ENCODE measurements at regions not wholly inside any gene's neighbourhood (a gene's known extent, or its start where the extent isn't known, plus 50 kb on each side); places are given as distances from the start of the nearest gene placed in this dataset.

DNA sequence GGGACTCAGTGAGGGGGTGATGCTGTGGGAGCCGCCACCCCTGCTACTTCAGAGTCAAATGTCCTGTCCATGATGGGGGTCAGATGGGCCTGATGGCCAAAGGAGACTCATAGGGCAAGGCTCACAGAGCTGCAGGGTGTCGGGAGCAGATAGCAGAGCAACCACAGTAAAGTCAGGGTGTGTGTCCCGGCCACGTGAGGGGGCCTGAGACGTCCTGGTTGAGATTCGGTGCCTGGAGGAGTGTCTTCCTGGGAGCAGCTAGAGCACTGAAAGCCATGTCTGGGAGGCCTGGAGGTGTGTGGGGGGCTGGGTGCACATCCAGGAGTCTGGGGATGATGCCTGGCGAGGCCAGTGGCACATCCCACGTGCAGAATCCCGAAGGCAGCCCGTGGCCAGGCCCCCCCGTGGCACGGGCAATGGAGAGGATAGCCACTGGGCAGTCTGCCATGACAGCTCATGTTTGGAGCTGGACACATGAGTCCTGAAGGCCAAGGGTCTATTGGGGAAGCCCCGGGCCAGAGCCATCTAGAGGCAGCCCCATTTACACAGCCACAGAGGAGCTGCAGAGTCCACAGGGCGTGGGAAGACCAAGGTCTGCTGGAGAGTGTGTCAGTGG lies 308.0 kb upstream of the SFSWAP start:
- H3K9ac ChIP-seq (ENCODE audit: insufficient read depth in 1 of 2, low read length in 2 of 2) = no peak overlapping the region
- H3K36me3 ChIP-seq (ENCODE audit: control insufficient read depth in 4 of 4, insufficient read depth in 4 of 4, low read length in 4 of 4) = no peaks in the 10 kb centered on the region
- DNase-seq (no peak), ATAC-seq (ENCODE audit: insufficient read depth, low FRiP score) (no peak)
- TF ChIP-seq, protein P1, sequence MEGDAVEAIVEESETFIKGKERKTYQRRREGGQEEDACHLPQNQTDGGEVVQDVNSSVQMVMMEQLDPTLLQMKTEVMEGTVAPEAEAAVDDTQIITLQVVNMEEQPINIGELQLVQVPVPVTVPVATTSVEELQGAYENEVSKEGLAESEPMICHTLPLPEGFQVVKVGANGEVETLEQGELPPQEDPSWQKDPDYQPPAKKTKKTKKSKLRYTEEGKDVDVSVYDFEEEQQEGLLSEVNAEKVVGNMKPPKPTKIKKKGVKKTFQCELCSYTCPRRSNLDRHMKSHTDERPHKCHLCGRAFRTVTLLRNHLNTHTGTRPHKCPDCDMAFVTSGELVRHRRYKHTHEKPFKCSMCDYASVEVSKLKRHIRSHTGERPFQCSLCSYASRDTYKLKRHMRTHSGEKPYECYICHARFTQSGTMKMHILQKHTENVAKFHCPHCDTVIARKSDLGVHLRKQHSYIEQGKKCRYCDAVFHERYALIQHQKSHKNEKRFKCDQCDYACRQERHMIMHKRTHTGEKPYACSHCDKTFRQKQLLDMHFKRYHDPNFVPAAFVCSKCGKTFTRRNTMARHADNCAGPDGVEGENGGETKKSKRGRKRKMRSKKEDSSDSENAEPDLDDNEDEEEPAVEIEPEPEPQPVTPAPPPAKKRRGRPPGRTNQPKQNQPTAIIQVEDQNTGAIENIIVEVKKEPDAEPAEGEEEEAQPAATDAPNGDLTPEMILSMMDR (IDR thresholded peaks at IDR 0.05; ENCODE audit: control extremely low read depth, extremely low read depth) = no peak
- no peak overlapping the region for H3K4me3 ChIP-seq
- no peak overlapping the region for H3K27ac ChIP-seq (ENCODE audit: low read depth in 1 of 2, low read length in 1 of 2)
- WGBS, 2 donors = 83 to 93% methylated on average over 14 of the region's 14 CpGs
- no peaks in the 10 kb centered on the region for H3K9me3 ChIP-seq (ENCODE audit: control insufficient read depth in 4 of 4, insufficient read depth in 3 of 4, low read length in 3 of 4)
- H3K4me1 ChIP-seq (ENCODE audit: control insufficient read depth in 5 of 5, insufficient read depth in 5 of 5, low read length in 5 of 5) = peaks cover 0 to 2% (median 0%) of the 10 kb centered on the region in 5 donors
- no peaks in the 10 kb centered on the region for H3K27me3 ChIP-seq (ENCODE audit: control insufficient read depth in 3 of 3, insufficient read depth in 3 of 3, low read length in 2 of 3)

DNA sequence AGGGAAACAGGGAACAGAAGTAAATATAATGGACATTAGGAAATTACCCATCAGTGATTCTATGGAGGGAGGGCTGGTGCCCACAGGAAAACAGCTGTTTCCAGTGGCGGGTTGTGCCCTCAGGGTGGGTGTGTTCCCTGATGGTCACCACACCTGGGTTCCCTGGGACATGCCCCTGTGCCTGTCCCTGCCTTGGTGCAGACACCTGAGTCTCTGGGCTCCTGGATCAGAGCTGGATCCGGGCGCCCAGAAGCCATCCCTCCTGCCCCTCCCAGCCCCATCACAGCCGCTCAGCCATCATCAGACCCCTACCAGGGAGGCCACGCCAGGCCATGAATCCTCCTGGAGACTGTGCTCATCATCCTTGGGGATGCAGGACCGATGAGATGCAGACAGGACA lies 307.2 kb upstream of the SFSWAP start:
- ATAC-seq (ENCODE audit: insufficient read depth, low FRiP score) (no peak), DNase-seq (no peak)
- Histone ChIP-seq H3K27ac (ENCODE audit: low read depth in 1 of 2, low read length in 1 of 2) (no peak overlapping the region), H3K9ac (ENCODE audit: insufficient read depth in 1 of 2, low read length in 2 of 2) (no peak overlapping the region), H3K4me1 (ENCODE audit: control insufficient read depth in 5 of 5, insufficient read depth in 5 of 5, low read length in 5 of 5) (peaks cover 0 to 2% (median 0%) of the 10 kb centered on the region in 5 donors), H3K9me3 (ENCODE audit: control insufficient read depth in 4 of 4, insufficient read depth in 3 of 4, low read length in 3 of 4) (peaks cover 0 to 3% (median 0%) of the 10 kb centered on the region in 4 donors), H3K36me3 (ENCODE audit: control insufficient read depth in 4 of 4, insufficient read depth in 4 of 4, low read length in 4 of 4) (no peaks in the 10 kb centered on the region), H3K27me3 (ENCODE audit: control insufficient read depth in 3 of 3, insufficient read depth in 3 of 3, low read length in 2 of 3) (no peaks in the 10 kb centered on the region), H3K4me3 (no peak overlapping the region)
- WGBS, 2 donors = 83 to 85% methylated on average over 6 of the region's 6 CpGs
- TF ChIP-seq, protein P1 (IDR thresholded peaks at IDR 0.05; ENCODE audit: control extremely low read depth, extremely low read depth) = no peak

DNA sequence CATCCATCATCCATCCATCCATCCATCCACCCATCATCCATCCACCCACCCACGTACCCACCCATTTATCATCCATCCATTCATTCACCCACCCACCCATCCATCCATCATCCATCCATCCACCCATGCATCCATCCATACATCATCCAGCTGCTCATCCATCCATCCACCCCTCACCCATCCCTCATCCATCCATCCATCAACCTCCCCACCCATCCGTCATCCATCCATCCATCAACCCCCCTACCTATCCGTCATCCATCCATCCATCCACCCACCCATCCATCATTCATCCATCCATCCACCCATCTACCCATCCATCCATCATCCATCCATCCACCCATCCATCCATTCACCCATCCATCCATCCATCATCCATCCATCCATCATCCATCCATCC lies 306.2 kb upstream of the SFSWAP start:
- Histone ChIP-seq H3K27ac (ENCODE audit: low read depth in 1 of 2, low read length in 1 of 2) (no peak overlapping the region), H3K9me3 (ENCODE audit: control insufficient read depth in 4 of 4, insufficient read depth in 3 of 4, low read length in 3 of 4) (peaks cover 0 to 3% (median 0%) of the 10 kb centered on the region in 4 donors), H3K4me1 (ENCODE audit: control insufficient read depth in 5 of 5, insufficient read depth in 5 of 5, low read length in 5 of 5) (peaks cover 0 to 2% (median 0%) of the 10 kb centered on the region in 5 donors), H3K36me3 (ENCODE audit: control insufficient read depth in 4 of 4, insufficient read depth in 4 of 4, low read length in 4 of 4) (no peaks in the 10 kb centered on the region), H3K9ac (ENCODE audit: insufficient read depth in 1 of 2, low read length in 2 of 2) (no peak overlapping the region), H3K4me3 (no peak overlapping the region), H3K27me3 (ENCODE audit: control insufficient read depth in 3 of 3, insufficient read depth in 3 of 3, low read length in 2 of 3) (no peaks in the 10 kb centered on the region)
- DNase-seq (no peak), ATAC-seq (ENCODE audit: insufficient read depth, low FRiP score) (no peak)
- TF ChIP-seq, protein P1 (IDR thresholded peaks at IDR 0.05; ENCODE audit: control extremely low read depth, extremely low read depth) = no peak
- WGBS, 2 donors = 89 to 94% methylated on average over 3 of the region's 3 CpGs
